Prostate gland (tissue), 2 donors: ENCODE measurements at regions not wholly inside any gene's neighbourhood (a gene's known extent, or its start where the extent isn't known, plus 50 kb on each side); places are given as distances from the start of the nearest gene placed in this dataset.

Experiments used
- DNase-seq: peaks from one replicate; pipeline ENCODE4 v3.0.0-alpha.2; 2019; ENCODE audit warnings: low spot score
- H3K27ac ChIP-seq, 2 donors: fragments of 200-600 bp; sonication (generic); 2 replicates each; pipeline ENCODE4 v1.5.1; 2017 to 2019
- H3K27me3 ChIP-seq: fragments of 200-600 bp; sonication (generic); replicated peaks from 2 replicates; pipeline ENCODE4 v1.5.1; 2019; ENCODE audit not compliant: insufficient read depth
- H3K36me3 ChIP-seq, 2 donors: fragments of 200-600 bp; sonication (generic); 1 replicate in 1 of 2; 2 replicates in 1 of 2; pipeline versions ENCODE4 v1.5.1 to v1.8.1; 2017 to 2019
- H3K4me1 ChIP-seq: fragments of 200-600 bp; sonication (generic); replicated peaks from 2 replicates; pipeline ENCODE4 v1.5.1; 2019
- H3K4me3 ChIP-seq, 2 donors: fragments of 200-600 bp; sonication (generic); 2 replicates each; pipeline ENCODE4 v1.5.1; 2017 to 2019
- H3K9me3 ChIP-seq: fragments of 200-600 bp; sonication (generic); 2 replicates; pipeline ENCODE4 v1.5.1; 2017
- CTCF ChIP-seq, 4 experiments: fragments of 200-600 bp in 2 of 4; fragments of 450-650 bp in 2 of 4; sonication (generic) in 2 of 4; IDR thresholded peaks; 1 replicate in 3 of 4; 2 replicates in 1 of 4; pipeline ENCODE4 v1.5.1; 2016 to 2019; ENCODE audit warnings: antibody characterized with exemption in 4 of 4, mild to moderate bottlenecking in 2 of 4, moderate library complexity in 2 of 4
- POLR2A ChIP-seq: fragments of 450-650 bp; IDR thresholded peaks from one replicate; pipeline ENCODE4 v1.6.1; 2016; ENCODE audit warnings: antibody characterized with exemption, mild to moderate bottlenecking
- POLR2AphosphoS5 ChIP-seq: sonication (generic); formaldehyde crosslinking; IDR thresholded peaks from one replicate; pipeline ENCODE4 v1.6.1; 2017; ENCODE audit warnings: antibody characterized with exemption
- WGBS: methylation state at CpG from one replicate; pipeline ENCODE4 v1.1.5; 2018; 5-methylcytosine and 5-hydroxymethylcytosine counted together
- intact Hi-C: fragments of 100-400 bp; cut with DNase I; formaldehyde crosslinking; loops from one replicate; pipeline ENCODE4 v1.14.2; 2022

- H3K27ac ChIP-seq = no peak overlapping the region
- TF ChIP-seq CTCF (IDR thresholded peaks at IDR 0.05) = no peak
- TF ChIP-seq POLR2AphosphoS5 = no peak
- TF ChIP-seq POLR2A = no peak
- 68% methylated on average over 7 of the region's 7 CpGs for whole genome bisulfite sequencing
These were observed 534.1 kb upstream of the AADAT start for GRCh38 chr4:170623899-170624298.

GRCh38 chr4:170610434-170610833 lies 520.7 kb upstream of the AADAT start:
- TF ChIP-seq POLR2A = no peak
- no peak for TF ChIP-seq POLR2AphosphoS5
- no peak for TF ChIP-seq CTCF (IDR thresholded peaks at IDR 0.05)
- H3K4me3 ChIP-seq = no peak overlapping the region
- intact Hi-C loops = no loop called here

More at GRCh38 chr4:170623899-170624298, 534.1 kb upstream of the AADAT start:
- intact Hi-C loops = no loop called here
- no peaks in the 10 kb centered on the region for H3K9me3 ChIP-seq
- no peaks in the 10 kb centered on the region for H3K27me3 ChIP-seq
- H3K36me3 ChIP-seq = no peaks in the 10 kb centered on the region
- DNase-seq = no peak
- H3K4me3 ChIP-seq = no peak overlapping the region
- H3K4me1 ChIP-seq = no peaks in the 10 kb centered on the region

GRCh38 chr4:170599894-170600293 lies 510.1 kb upstream of the AADAT start:
- TF ChIP-seq POLR2A = no peak
- WGBS = 80% methylated on average over 4 of the region's 4 CpGs
- no peaks in the 10 kb centered on the region for H3K36me3 ChIP-seq
- intact Hi-C loops = no loop called here
- DNase-seq = no peak
- H3K4me3 ChIP-seq = no peak overlapping the region
- H3K4me1 ChIP-seq = no peaks in the 10 kb centered on the region
- H3K9me3 ChIP-seq = no peaks in the 10 kb centered on the region
- no peaks in the 10 kb centered on the region for H3K27me3 ChIP-seq
- H3K27ac ChIP-seq = no peak overlapping the region

More at GRCh38 chr4:170610434-170610833, 520.7 kb upstream of the AADAT start:
- H3K27me3 ChIP-seq = no peaks in the 10 kb centered on the region
- WGBS = 86% methylated on average over 2 of the region's 2 CpGs
- H3K36me3 ChIP-seq = no peaks in the 10 kb centered on the region
- no peaks in the 10 kb centered on the region for H3K4me1 ChIP-seq
- no peak for DNase-seq
- H3K27ac ChIP-seq = no peak overlapping the region
- no peaks in the 10 kb centered on the region for H3K9me3 ChIP-seq

- Histone ChIP-seq H3K36me3 (no peaks in the 10 kb centered on the region), H3K4me1 (no peaks in the 10 kb centered on the region), H3K4me3 (no peak overlapping the region), H3K9me3 (no peaks in the 10 kb centered on the region), H3K27me3 (no peaks in the 10 kb centered on the region), H3K27ac (no peak overlapping the region)
- no peak for TF ChIP-seq CTCF (IDR thresholded peaks at IDR 0.05)
- TF ChIP-seq POLR2AphosphoS5 = no peak
- TF ChIP-seq POLR2A = no peak
- intact Hi-C loops = no loop called here
- no peak for DNase-seq
- 97% methylated on average over 3 of the region's 3 CpGs for WGBS
These were observed 501.3 kb upstream of the AADAT start for GRCh38 chr4:170591076-170591475.

- intact Hi-C loops = no loop called here
- TF ChIP-seq POLR2AphosphoS5 (no peak), POLR2A (no peak), CTCF (IDR thresholded peaks at IDR 0.05) (no peak)
- no peak for DNase-seq
- Histone ChIP-seq H3K27me3 (no peaks in the 10 kb centered on the region), H3K9me3 (no peaks in the 10 kb centered on the region), H3K4me3 (no peak overlapping the region), H3K36me3 (no peaks in the 10 kb centered on the region), H3K4me1 (no peaks in the 10 kb centered on the region), H3K27ac (no peak overlapping the region)
- WGBS = 71% methylated on average over 3 of the region's 3 CpGs
These were observed 499.9 kb upstream of the AADAT start for GRCh38 chr4:170589597-170590191.
